Fibroblast of skin of back (primary cell): ENCODE measurements at regions not wholly inside any gene's neighbourhood (a gene's known extent, or its start where the extent isn't known, plus 50 kb on each side); places are given as distances from the start of the nearest gene placed in this dataset.
A peak's percentile ranks its signal among the peaks of the same experiment; 100 is the strongest.

Source experiments
- DNase-seq: peaks from one replicate; pipeline ENCODE4 v3.0.0-alpha.2; 2013

DNA sequence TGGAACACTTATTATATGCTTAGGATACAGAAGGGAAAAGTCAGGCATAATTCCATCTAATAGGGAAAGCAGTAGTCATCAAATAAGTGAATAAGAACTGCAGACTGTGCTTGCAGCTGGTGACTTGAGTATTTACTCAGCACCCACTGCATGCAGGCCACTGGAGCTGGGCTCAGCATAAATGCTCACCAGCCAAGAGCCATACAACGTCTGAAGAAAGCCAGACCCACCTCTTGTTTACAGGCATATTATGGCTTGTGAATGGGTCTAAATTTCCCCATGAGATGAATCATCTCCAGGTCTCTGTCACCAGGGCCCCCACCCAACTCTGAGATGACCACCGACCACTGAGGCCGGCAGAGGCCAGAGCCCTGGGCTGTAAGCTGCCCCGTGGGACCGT lies 123.8 kb upstream of the PKDCC start:
- no peak for DNase-seq

DNA sequence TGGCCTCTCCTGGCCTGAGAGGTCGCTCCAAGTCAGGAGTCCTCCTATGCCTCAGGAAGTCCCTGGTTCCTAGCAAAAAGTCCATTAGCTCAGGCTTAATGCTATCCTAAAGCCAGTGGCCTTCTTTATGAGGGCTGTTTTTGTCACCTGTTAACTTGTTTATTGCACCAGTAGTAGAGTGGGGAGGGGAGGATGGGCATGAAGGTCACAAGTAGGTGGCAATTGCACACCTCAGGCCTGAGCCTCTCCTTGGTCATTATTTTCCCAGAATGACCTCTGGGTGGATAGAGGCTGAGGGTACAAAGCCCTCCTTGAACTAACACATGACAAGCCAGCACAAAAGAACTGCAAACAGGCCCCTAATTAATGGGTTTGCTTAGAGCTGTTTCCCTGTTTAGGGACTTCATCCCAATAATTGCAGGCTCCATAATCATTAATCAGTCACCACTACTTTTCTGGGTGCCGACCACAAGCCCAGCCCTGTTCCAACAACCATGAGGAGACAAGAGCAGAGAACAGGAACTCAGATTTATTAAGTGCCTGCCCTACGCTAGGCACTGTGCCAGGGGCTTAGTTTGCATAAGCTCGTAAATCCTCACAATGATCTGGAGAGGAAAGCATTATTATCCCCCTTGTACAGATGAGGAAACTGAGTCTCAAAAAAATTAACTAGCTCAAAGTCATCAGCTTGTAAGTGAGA lies 123.0 kb upstream of the PKDCC start:
- DNase-seq, result no peak

DNA sequence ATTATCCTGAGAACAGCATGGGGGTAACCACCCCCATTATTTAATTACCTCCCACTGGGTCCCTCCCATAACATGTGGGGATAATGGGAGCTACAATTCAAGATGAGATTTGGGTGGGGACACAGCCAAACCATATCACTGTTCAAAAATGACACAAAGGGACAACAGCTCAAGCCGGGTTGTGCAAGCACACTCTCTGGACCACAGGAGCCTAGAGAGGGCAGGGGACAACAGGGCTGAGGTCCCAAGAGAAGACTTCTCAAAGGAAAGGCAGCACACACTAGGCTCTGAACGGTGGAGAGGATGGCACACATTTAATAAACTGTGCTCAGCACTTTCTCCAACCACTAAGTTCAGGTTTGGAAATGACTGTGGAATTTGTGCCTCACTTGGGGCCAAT lies 122.1 kb upstream of the PKDCC start:
- DNase-seq, result no peak

DNA sequence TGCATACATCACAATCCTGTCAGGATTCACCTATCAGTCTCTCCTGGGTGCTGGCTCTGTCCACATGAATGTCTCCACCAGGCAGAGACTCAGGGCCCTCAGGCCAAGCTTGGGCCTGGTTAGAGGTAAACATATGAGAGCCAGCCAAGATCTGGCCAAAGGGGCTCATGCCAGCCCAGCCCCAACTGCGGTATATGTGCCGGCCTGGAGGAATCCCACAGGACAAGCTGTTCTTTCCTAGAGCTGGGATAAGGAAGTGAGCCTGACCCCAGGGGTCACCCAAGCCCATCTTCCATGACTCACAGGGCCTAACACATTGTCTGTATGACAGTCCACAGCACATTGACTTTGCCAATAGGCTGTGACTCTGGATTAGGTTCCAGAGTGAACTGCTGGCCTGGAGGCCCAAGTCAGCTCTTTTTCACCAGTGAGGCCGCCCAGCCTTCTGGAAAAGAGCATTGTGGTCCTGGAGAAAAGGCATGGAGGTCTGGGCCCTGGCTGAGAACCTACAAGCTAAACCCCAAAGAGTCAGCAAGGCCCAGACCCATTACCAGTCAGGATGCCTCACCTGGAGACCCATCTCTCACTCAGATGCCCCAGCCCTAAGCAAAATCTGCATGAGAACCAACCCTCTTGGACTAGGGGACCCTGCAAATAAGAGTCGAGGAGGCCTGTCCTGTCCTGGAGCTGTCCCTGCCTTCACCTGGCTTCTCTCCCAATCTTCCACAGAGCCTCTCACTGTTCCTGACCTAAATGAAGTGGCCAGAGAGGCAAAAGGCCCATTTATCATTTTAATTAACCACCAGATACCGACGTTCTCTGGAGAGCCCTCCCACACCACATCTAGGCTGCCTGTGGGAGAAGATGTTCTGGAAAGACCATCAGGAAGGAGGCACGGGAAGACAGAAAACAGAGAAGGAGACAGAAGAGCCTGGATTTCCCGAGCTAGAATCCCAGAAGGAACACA lies 120.9 kb upstream of the PKDCC start:
- no peak for DNase-seq

DNA sequence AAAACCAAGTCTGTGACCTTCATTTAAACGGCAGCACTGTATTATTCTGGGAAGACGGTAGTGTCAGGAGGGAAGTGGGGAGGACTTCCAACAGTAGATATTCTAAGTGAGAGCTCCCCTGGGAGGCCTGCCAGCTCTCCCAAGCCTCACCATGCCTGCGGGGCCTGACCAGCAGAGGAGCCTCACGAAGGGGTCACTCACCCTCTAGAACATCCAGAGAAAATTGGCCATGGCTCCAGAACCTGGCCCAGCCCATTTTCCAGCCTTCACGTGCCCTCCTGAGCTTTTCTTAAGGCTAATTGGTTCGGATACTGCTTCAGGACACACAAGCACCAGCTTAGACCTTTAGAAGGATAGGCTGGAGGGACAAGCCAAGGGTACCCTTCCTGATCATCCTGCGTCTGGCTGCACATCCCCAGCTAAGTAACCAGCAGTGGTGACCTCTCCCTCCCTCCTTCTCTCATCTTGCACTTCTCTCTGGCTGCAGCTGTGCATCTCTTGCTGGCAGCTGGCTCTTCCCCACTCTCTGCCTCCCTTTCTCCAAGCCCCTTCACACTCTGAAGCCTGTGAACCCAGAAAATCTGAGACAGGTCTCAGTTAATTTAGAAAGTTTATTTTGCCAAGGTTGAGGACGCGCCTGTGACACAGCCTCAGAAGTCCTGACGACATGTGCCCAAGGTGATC lies 120.1 kb upstream of the PKDCC start:
- DNase-seq, result no peak

GRCh38 chr2:41928526-41928925 lies 119.3 kb upstream of the PKDCC start:
- peak; percentile 86 for DNase-seq

- DNase-seq, result no peak
These were observed 116.8 kb upstream of the PKDCC start for GRCh38 chr2:41930807-41931566.

GRCh38 chr2:41932241-41933045 lies 115.4 kb upstream of the PKDCC start:
- DNase-seq, result peak; percentile 67

GRCh38 chr2:41933046-41933420 lies 114.8 kb upstream of the PKDCC start:
- no peak for DNase-seq

- peak; percentile 86 for DNase-seq
These were observed 114.1 kb upstream of the PKDCC start for GRCh38 chr2:41933585-41934320.

DNA sequence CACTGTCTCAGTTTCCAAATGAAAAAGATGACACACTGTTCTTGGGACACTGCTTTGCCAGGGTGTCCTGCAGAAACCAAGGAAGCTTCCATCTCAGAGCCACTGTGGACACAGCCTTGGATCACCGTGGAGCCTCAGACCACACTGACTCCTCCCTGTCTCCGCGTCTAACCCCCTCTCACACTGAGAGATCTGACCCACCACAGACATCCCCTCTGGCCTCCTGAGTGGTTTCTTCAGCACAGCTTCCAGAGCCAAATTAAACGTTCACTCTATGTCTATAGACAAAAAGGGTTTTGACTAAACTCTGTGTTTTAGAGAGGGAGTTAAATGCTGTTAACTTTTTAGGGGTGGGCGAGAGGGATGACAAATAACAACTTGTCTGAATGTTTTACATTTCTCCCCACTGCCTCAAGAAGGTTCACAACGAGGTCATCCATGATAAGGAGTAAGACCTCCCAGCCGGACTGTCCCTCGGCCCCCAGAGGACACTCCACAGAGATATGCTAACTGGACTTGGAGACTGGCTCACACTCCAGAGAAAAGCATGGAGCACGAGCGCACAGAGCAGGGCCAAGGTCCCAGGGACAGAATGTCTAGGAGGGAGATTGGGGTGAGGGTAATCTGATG lies 113.4 kb upstream of the PKDCC start:
- peak; percentile 67 for DNase-seq

DNA sequence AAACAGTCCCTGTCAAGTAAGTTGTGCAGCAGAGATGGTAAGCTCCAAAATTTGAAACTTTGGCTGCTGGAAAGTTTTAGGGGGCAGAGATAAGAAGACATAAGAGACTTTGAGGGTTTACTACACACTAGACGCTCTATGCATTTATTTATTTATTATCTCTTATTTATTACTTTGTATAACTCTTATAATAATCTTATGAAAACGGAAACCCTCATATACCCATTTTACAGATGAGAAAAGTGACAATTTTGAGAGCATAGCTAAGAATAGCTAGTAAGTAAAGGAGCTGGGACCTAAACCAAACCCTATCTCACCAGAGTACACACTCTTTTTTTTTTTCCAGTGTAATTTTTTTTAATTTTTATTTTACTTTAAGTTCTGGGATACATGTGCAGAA lies 112.8 kb upstream of the PKDCC start:
- DNase-seq, result no peak

DNA sequence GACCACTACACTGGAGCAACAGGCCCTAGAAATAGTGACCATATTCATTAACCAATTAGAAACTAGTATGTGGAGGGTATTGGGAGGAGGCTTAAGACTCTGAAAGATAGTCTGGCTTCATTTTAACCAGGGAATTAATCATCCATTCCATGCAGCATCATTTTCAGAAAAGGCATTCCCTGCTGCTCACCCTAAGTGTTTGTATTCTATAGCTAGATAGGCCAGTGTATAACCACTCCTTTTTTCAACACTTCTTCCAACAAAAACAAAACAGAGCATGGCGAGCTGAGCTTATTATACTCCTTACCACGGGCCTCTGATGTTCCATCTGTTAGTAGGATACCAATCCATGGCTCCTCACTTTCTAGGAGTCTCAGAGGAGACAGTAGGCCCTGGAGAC lies 112.0 kb upstream of the PKDCC start:
- peak; percentile 46 for DNase-seq

DNA sequence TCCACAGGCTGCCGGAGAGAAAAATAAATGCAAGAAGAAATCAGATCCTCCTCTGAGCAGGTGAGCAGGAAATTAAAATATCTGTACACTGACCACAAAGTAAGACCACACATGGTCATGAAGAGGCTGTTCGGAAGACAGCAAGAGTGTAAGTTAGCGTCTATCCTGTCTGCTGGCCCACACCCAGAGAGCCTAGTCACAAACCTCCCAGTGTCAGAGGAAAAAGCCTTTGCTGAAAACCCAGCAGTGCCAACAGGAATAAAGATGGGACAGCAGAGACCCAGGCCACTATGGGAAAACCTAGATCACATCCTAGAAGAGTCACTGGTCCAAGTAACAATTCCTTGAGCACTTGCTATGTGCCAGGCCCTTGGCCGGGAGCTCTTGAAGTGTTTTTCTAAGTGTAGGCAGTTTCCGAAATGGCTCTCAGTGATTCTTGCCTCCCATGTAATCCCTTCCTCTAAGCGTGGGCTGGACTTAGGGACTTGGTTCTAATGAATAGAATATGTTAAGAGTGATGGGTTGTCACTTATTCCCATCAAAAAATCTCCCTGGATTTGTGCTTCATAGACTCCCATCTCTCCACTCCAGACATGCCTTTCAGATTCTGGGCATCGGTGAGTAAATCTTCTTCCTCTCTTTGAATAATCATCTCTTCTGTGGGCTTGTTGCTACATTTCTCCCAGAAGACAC lies 110.9 kb upstream of the PKDCC start:
- no peak for DNase-seq

- peak; percentile 52 for DNase-seq
These were observed 110.3 kb upstream of the PKDCC start for GRCh38 chr2:41937464-41937906.

DNA sequence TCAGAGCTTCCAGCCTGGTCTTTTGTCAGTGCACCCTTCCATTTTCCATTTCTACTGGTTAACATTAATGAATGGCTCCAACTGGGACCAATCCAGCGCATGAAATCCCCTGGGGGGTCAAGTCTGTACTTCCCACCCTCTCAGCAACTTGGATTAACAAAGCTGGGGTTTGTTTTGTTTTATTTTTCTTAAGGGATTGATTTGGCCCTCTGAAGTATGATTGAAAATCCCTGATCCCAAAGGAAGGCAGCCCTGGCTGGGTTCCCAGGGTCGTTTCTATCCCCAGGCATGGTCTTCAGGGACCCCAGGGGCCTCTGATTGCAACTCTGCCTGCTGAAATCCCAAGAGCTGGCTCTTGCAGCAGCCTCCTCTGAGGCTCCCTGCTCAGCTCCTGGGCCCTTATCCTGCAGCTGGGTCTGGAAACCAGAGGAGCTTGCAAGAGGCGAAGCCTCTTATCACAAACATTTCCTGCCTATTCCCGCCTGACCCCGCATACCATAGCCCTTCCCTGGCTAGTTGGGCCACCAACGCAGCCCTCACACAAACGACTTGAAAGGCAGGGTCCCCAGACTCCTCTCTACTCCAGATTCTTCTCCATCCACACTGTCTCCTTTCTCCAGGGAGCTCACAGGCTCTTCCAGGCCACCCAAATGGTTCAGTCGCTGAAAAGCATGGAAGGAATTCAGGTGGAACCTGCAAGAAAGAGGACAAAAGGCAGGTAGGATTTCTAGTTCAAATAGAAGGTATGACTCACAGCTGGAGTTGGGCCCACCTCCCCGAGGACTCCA lies 109.7 kb upstream of the PKDCC start:
- no peak for DNase-seq

DNA sequence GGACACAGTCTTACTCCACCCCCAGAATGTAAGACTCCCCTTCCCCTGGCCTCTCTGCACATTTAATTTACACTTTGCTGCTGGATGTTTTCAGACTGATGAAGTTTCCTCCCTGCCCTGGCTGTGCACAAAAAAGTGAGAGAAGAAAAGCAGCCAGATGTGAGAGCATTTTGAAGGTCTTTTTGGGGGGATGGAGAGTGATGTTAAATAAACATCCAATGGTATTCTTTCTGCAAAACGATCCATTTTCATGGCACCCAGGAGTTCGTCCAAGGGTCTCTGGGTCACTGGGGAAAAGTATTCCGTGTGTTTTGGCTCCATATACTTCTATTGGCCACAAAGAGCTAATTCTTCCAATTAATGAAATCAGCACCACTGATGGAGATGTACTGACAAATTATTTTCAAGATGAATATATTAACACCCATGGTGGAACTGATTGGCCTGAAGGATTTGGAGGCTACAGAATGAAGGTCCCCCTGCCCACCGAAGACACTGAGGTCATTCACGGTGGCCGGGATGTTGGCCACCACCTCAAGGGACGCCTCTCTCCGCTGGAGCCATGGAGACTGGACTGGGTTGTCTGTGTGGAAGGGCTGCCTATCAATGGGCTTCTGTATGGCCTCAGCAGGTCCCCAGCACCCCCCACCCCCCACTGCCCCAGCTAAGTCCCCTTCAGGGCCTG lies 107.6 kb upstream of the PKDCC start:
- DNase-seq, result no peak

DNA sequence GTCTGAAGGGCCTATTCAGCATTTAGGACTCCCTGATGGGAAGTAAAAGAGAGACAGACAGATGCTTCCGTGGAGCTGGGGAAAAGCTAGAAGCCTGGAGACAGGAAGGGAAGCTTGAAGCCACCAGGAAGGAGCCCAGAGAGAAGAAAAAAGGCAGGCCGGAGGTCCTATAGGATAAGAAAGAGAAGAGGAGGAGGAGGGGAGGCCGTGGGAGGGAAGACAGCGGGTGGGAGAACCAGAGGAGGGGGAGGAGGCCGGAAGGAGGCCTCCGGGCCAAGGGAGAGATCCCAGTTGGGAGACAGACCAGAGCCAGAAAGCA lies 107.1 kb upstream of the PKDCC start:
- peak; percentile 45 for DNase-seq
